Heart right ventricle (tissue), 16 donors: ENCODE measurements at regions not wholly inside any gene's neighbourhood (a gene's known extent, or its start where the extent isn't known, plus 50 kb on each side); places are given as distances from the start of the nearest gene placed in this dataset.

ENCODE experiments used
- ATAC-seq, 8 donors: fragments of 200-7000 bp; cut with Tn5 transposase; one replicate each; pipeline ENCODE4 v1.9.1; 2020; ENCODE audit warnings: mild to moderate bottlenecking in 8 of 8, moderate library complexity in 8 of 8, moderate number of reproducible peaks in 1 of 8
- DNase-seq, 2 donors: peaks; one replicate each; pipeline ENCODE4 v3.0.0-alpha.2; 2020
- H3K27ac ChIP-seq, 10 donors: fragments of 200-600 bp; sonication (generic) in 2 of 10; one replicate each; pipeline versions ENCODE4 v1.5.0 to v1.8.0; 2020 to 2022; ENCODE audit warnings: mild to moderate bottlenecking in 3 of 10
- H3K27me3 ChIP-seq, 7 donors: fragments of 200-600 bp; one replicate each; pipeline ENCODE4 v1.8.0; 2021 to 2022; ENCODE audit warnings: mild to moderate bottlenecking in 2 of 7
- H3K36me3 ChIP-seq, 9 donors: fragments of 200-600 bp; sonication (generic) in 1 of 9; one replicate each; pipeline versions ENCODE4 v1.5.0 to v1.8.0; 2020 to 2022; ENCODE audit warnings: mild to moderate bottlenecking in 2 of 9
- H3K4me1 ChIP-seq, 9 donors: fragments of 200-600 bp; sonication (generic) in 1 of 9; one replicate each; pipeline versions ENCODE4 v1.5.0 to v1.8.0; 2020 to 2022; ENCODE audit warnings: mild to moderate bottlenecking in 4 of 9
- H3K4me3 ChIP-seq, 10 donors: fragments of 200-600 bp; sonication (generic) in 2 of 10; one replicate each; pipeline versions ENCODE4 v1.5.0 to v1.8.0; 2020 to 2022; ENCODE audit warnings: mild to moderate bottlenecking in 7 of 10, moderate library complexity in 2 of 10
- H3K9me3 ChIP-seq, 11 donors: fragments of 200-600 bp in 10 of 11; sonication (generic) in 2 of 11; one replicate each; pipeline versions ENCODE4 v1.5.0 to v1.8.0; 2013 to 2022; ENCODE audit warnings: mild to moderate bottlenecking in 2 of 11, control low read depth in 1 of 11, moderate library complexity in 1 of 11
- CTCF ChIP-seq, 9 donors: fragments of 200-600 bp; sonication (generic) in 2 of 9; IDR thresholded peaks; one replicate each; pipeline versions ENCODE4 v1.5.0 to v1.8.0; 2021 to 2022; ENCODE audit warnings: antibody characterized with exemption in 9 of 9, mild to moderate bottlenecking in 5 of 9, moderate library complexity in 1 of 9
- WGBS, 2 donors: extraction: QIAGEN DNeasy Blood & Tissue Kit; methylation state at CpG; one replicate each; pipeline ENCODE4 v1.1.7; 2013; ENCODE audit warnings: inconsistent platforms in 1 of 2; 5-methylcytosine and 5-hydroxymethylcytosine counted together
- intact Hi-C, 10 donors: fragments of 100-400 bp; cut with DNase I; formaldehyde crosslinking; loops; one replicate each; pipeline versions ENCODE4 v1.11.1 to v1.14.2; 2022
- donor health status: Arrhythmogenic right ventricular cardiomyopathy.
- donor health status: ischemic (EF 13 %, LVEDD 7.1; RV severe dilation, severe dysfunction).
- donor health status: healthy with polysubstance abuse.
- donor health status: DM: no; HTN: yes; CAD: no.
- donor health status: DM: no; HTN: no; CAD: no.
- donor health status: ischemic (EF 25% LVEDD 6.9; RV normal size, moderate dysfunction).
- donor health status: ischemic (EF 25% LVEDD 5.7; RV mildly dilated, moderate dysfunction).
- donor health status: healthy.
- donor health status: DM: yes; HTN: yes; CAD: no.
- donor health status: Ischemic cardiomyopathy.
- donor health status: ischemic (EF 35%, LVEDD 5.7; RV mildly dilated, moderate dysfunction).
- donor health status: nonischemic (EF 11% LVEDD 7.7; RV severe dilation, severe dysfunction).
- donor health status: DM: yes; HTN: yes; CAD: no.
- donor health status: PGD.
- donor health status: ischemic (EF 29% LVEDD 5.4; RV normal size, mild dysfunction).
- donor health status: nonischemic (EF 23%, LVEDD 6.1; RV moderate dilation, normal function).

GRCh38 chr5:166709691-166710090 is 1581.8 kb upstream of the WWC1 start:
- Histone ChIP-seq H3K9me3 (peaks cover 0 to 9% (median 0%) of the 10 kb centered on the region in 11 donors), H3K27me3 (no peaks in the 10 kb centered on the region), H3K27ac (no peak overlapping the region), H3K36me3 (no peaks in the 10 kb centered on the region), H3K4me1 (peaks cover 0 to 5% (median 0%) of the 10 kb centered on the region in 9 donors), H3K4me3 (no peak overlapping the region)
- 81 to 82% methylated on average over 1 of the region's 1 CpG for WGBS, 2 donors
- intact Hi-C loops: loop anchor here in 1 of 10 donors (5.0 kb wide), 1 partner anchor 338 kb away; no protein-coding TSS in a partner anchor
- no peak for TF ChIP-seq CTCF (IDR thresholded peaks at IDR 0.05)
- DNase-seq: no peak
- no peak for ATAC-seq

- H3K27ac ChIP-seq: no peak overlapping the region
- H3K27me3 ChIP-seq: no peaks in the 10 kb centered on the region
- H3K9me3 ChIP-seq: peaks cover 0 to 11% (median 0%) of the 10 kb centered on the region in 11 donors
- WGBS, 2 donors: 56 to 61% methylated on average over 2 of the region's 2 CpGs
- H3K4me3 ChIP-seq: no peak overlapping the region
- ATAC-seq: no peak
- no peak for DNase-seq
- TF ChIP-seq CTCF (IDR thresholded peaks at IDR 0.05): no peak
- peaks cover 0 to 5% (median 0%) of the 10 kb centered on the region in 9 donors for H3K4me1 ChIP-seq
- intact Hi-C loops: no loop called here
- no peaks in the 10 kb centered on the region for H3K36me3 ChIP-seq
Measured at GRCh38 chr5:166710271-166710670, 1581.2 kb upstream of the WWC1 start.

- intact Hi-C loops: no loop called here
- no peak for DNase-seq
- H3K36me3 ChIP-seq: no peaks in the 10 kb centered on the region
- WGBS, 2 donors: 56 to 64% methylated on average over 1 of the region's 1 CpG
- peaks cover 0 to 5% (median 0%) of the 10 kb centered on the region in 9 donors for H3K4me1 ChIP-seq
- no peak overlapping the region for H3K4me3 ChIP-seq
- peaks cover 0 to 11% (median 0%) of the 10 kb centered on the region in 11 donors for H3K9me3 ChIP-seq
- TF ChIP-seq CTCF (IDR thresholded peaks at IDR 0.05): no peak
- peak in 2 of 8 donors; percentile 66 to 71 for ATAC-seq
- no peaks in the 10 kb centered on the region for H3K27me3 ChIP-seq
- peak overlapping the region in 3 of 10 donors; percentile 24 to 36 (median 35) for H3K27ac ChIP-seq
Measured at GRCh38 chr5:166712447-166713185, 1578.8 kb upstream of the WWC1 start.

- H3K27ac ChIP-seq: no peak overlapping the region
- 75 to 83% methylated on average over 8 of the region's 8 CpGs for WGBS, 2 donors
- TF ChIP-seq CTCF (IDR thresholded peaks at IDR 0.05): no peak
- H3K9me3 ChIP-seq: peaks cover 0 to 11% (median 0%) of the 10 kb centered on the region in 11 donors
- no peak for DNase-seq
- peaks cover 0 to 5% (median 0%) of the 10 kb centered on the region in 9 donors for H3K4me1 ChIP-seq
- intact Hi-C loops: no loop called here
- no peak for ATAC-seq
- no peaks in the 10 kb centered on the region for H3K27me3 ChIP-seq
- H3K36me3 ChIP-seq: no peaks in the 10 kb centered on the region
- H3K4me3 ChIP-seq: no peak overlapping the region
Measured at GRCh38 chr5:166713295-166713694, 1578.2 kb upstream of the WWC1 start.
